IMR-90 (cell line): ENCODE measurements at regions not wholly inside any gene's neighbourhood (a gene's known extent, or its start where the extent isn't known, plus 50 kb on each side); places are given as distances from the start of the nearest gene placed in this dataset.

Experiments used
- ATAC-seq: fragments of 200-7000 bp; cut with Tn5 transposase; 2 replicates; pipeline ENCODE4 v1.9.1; 2020; ENCODE audit warnings: low read depth, mild to moderate bottlenecking, moderate library complexity
- BruUV-seq: library from RNA; stranded (reverse); fragments of 400-500 nt; replicated peaks from 2 replicates; lab custom pipeline; 2021; lab: Mats Ljungman, UMichigan
- CTCF ChIA-PET: fragments of 300-600 bp; formaldehyde crosslinking; extraction: SDS; loops from one replicate; lab custom pipeline; 2021; ENCODE audit warnings: antibody characterized with exemption; lab: Yijun Ruan, JAX
- POLR2A ChIA-PET: fragments of 300-600 bp; sonication (Branson Sonifier 250); formaldehyde crosslinking; loops from one replicate; lab custom pipeline; 2022; ENCODE audit warnings: antibody characterized with exemption; ENCODE audit not compliant: unreplicated experiment; lab: Charles Lee
- DNase-seq: peaks from one replicate; pipeline ENCODE4 v3.0.0; 2013
- H2AFZ ChIP-seq: replicated peaks from 2 replicates; pipeline ENCODE3; 2013; ENCODE audit warnings: low read length, mild to moderate bottlenecking; ENCODE audit not compliant: poor library complexity
- H2AK5ac ChIP-seq: 2 replicates; pipeline ENCODE4 v1.6.1; 2013; ENCODE audit warnings: low read depth, low read length, inconsistent platforms
- H2AK9ac ChIP-seq: replicated peaks from 2 replicates; pipeline ENCODE3; 2013; ENCODE audit warnings: mild to moderate bottlenecking, low read depth, low read length, moderate library complexity; ENCODE audit not compliant: poor library complexity
- H2BK120ac ChIP-seq: 2 replicates; pipeline ENCODE4 v1.6.1; 2013; ENCODE audit warnings: low read depth, low read length, inconsistent platforms
- H2BK15ac ChIP-seq: 3 replicates; pipeline ENCODE4 v1.6.1; 2013; ENCODE audit warnings: low read depth, low read length, inconsistent platforms
- H2BK20ac ChIP-seq: 2 replicates; pipeline ENCODE4 v1.6.1; 2013; ENCODE audit warnings: low read depth, mild to moderate bottlenecking, inconsistent platforms, low read length, moderate library complexity
- H2BK5ac ChIP-seq: 2 replicates; pipeline ENCODE4 v1.6.1; 2013; ENCODE audit warnings: mild to moderate bottlenecking, low read depth, low read length, inconsistent platforms; ENCODE audit not compliant: poor library complexity, severe bottlenecking
- H3K14ac ChIP-seq: replicated peaks from 2 replicates; pipeline ENCODE4 v1.6.1; 2013; ENCODE audit warnings: low read depth, low read length, inconsistent platforms
- H3K18ac ChIP-seq: 2 replicates; pipeline ENCODE4 v1.6.1; 2013; ENCODE audit warnings: low read depth, low read length, control low read depth
- H3K23ac ChIP-seq: 2 replicates; pipeline ENCODE4 v1.6.1; 2013; ENCODE audit warnings: low read depth, low read length, inconsistent platforms
- H3K27ac ChIP-seq: 2 replicates; pipeline ENCODE4 v1.5.1; 2013; ENCODE audit warnings: mild to moderate bottlenecking, control low read depth, low read length; ENCODE audit not compliant: insufficient read depth
- H3K27me3 ChIP-seq: 2 replicates; pipeline ENCODE4 v1.6.1; 2013; ENCODE audit warnings: low read length; ENCODE audit not compliant: control insufficient read depth, insufficient read depth
- H3K36me3 ChIP-seq: 2 replicates; pipeline ENCODE4 v1.6.1; 2013; ENCODE audit warnings: low read length, mixed read lengths; ENCODE audit not compliant: control insufficient read depth, insufficient read depth
- H3K4ac ChIP-seq: 2 replicates; pipeline ENCODE4 v1.6.1; 2013; ENCODE audit warnings: low read depth, low read length, inconsistent platforms
- H3K4me1 ChIP-seq: 2 replicates; pipeline ENCODE4 v1.6.1; 2013; ENCODE audit warnings: low read length, mixed read lengths; ENCODE audit not compliant: control insufficient read depth, insufficient read depth
- H3K4me2 ChIP-seq: 2 replicates; pipeline ENCODE4 v1.6.1; 2013; ENCODE audit warnings: low read depth, mild to moderate bottlenecking, control low read depth, low read length, moderate library complexity
- H3K4me3 ChIP-seq: 2 replicates; pipeline ENCODE4 v1.5.1; 2013; ENCODE audit warnings: low read depth, mild to moderate bottlenecking, control low read depth, low read length, moderate library complexity; ENCODE audit not compliant: insufficient read depth
- H3K56ac ChIP-seq: 2 replicates; pipeline ENCODE4 v1.6.1; 2013; ENCODE audit warnings: low read length, inconsistent platforms; ENCODE audit not compliant: insufficient read depth; ENCODE audit errors: extremely low read depth
- H3K79me1 ChIP-seq, 2 experiments: 2 replicates each; pipeline ENCODE4 v1.6.1; 2013; ENCODE audit warnings: low read length in 2 of 2, inconsistent platforms in 1 of 2, low read depth in 1 of 2
- H3K9ac ChIP-seq: 2 replicates; pipeline ENCODE4 v1.6.1; 2013; ENCODE audit warnings: low read depth, low read length, control low read depth
- H3K9me1 ChIP-seq: 2 replicates; pipeline ENCODE4 v1.6.1; 2013; ENCODE audit warnings: low read length, inconsistent platforms; ENCODE audit not compliant: insufficient read depth
- H3K9me3 ChIP-seq: 2 replicates; pipeline ENCODE4 v1.6.1; 2013; ENCODE audit warnings: low read length; ENCODE audit not compliant: control insufficient read depth, insufficient read depth
- H4K20me1 ChIP-seq: 2 replicates; pipeline ENCODE4 v1.6.1; 2013; ENCODE audit warnings: low read length, inconsistent platforms; ENCODE audit not compliant: insufficient read depth
- H4K5ac ChIP-seq: 2 replicates; pipeline ENCODE4 v1.6.1; 2013; ENCODE audit warnings: mild to moderate bottlenecking, low read depth, low read length, control low read depth
- H4K8ac ChIP-seq, 2 experiments: 2 replicates each; pipeline ENCODE4 v1.6.1; 2013; ENCODE audit warnings: low read depth in 2 of 2, low read length in 2 of 2, control low read depth in 1 of 2, inconsistent platforms in 1 of 2
- H4K91ac ChIP-seq: 2 replicates; pipeline ENCODE4 v1.6.1; 2013; ENCODE audit warnings: low read depth, low read length, inconsistent platforms; ENCODE audit not compliant: insufficient read depth
- BHLHE40 ChIP-seq: fragments of 150-350 bp; IDR thresholded peaks from 2 replicates; pipeline ENCODE4 v1.6.1; 2016; ENCODE audit warnings: mild to moderate bottlenecking, low read depth, low read length
- CEBPB ChIP-seq: IDR thresholded peaks from 2 replicates; pipeline ENCODE4 v1.6.1; 2012; ENCODE audit warnings: low read depth, low read length, improper control_type of control experiment
- CHD1 ChIP-seq: IDR thresholded peaks from 2 replicates; pipeline ENCODE4 v1.6.1; 2012; ENCODE audit warnings: low read depth, low read length, improper control_type of control experiment
- CTCF ChIP-seq: conservative IDR thresholded peaks from 2 replicates; pipeline ENCODE4 v1.5.1; 2012; ENCODE audit warnings: mild to moderate bottlenecking, low read depth, low read length, improper control_type of control experiment
- ELK1 ChIP-seq: fragments of 150-350 bp; IDR thresholded peaks from 2 replicates; pipeline ENCODE4 v1.6.1; 2016; ENCODE audit warnings: low read depth, mild to moderate bottlenecking, low read length, moderate library complexity, borderline replicate concordance
- MAFK ChIP-seq: IDR thresholded peaks from 2 replicates; pipeline ENCODE4 v1.6.1; 2012; ENCODE audit warnings: low read depth, low read length, improper control_type of control experiment
- MXI1 ChIP-seq: IDR thresholded peaks from 2 replicates; pipeline ENCODE4 v1.6.1; 2012; ENCODE audit warnings: low read depth, mild to moderate bottlenecking, low read length, moderate library complexity, borderline replicate concordance
- NFE2L2 ChIP-seq: fragments of 150-350 bp; IDR thresholded peaks from 2 replicates; pipeline ENCODE4 v1.6.1; 2016; ENCODE audit warnings: low read depth, mild to moderate bottlenecking, low read length
- POLR2A ChIP-seq: IDR thresholded peaks from 2 replicates; pipeline ENCODE4 v1.6.1; 2012; ENCODE audit warnings: mild to moderate bottlenecking, low read depth, low read length
- RAD21 ChIP-seq: IDR thresholded peaks from 2 replicates; pipeline ENCODE4 v1.6.1; 2012; ENCODE audit warnings: low read length, improper control_type of control experiment
- RFX5 ChIP-seq: IDR thresholded peaks from 2 replicates; pipeline ENCODE4 v1.8.0; 2012; ENCODE audit warnings: low read depth, mild to moderate bottlenecking, low read length, moderate library complexity
- USF2 ChIP-seq: fragments of 150-350 bp; IDR thresholded peaks from 2 replicates; pipeline ENCODE4 v1.6.1; 2017; ENCODE audit warnings: mild to moderate bottlenecking, antibody characterized with exemption, low read length, low read depth
- WGBS, 2 experiments: methylation state at CpG; one replicate each; pipeline versions ENCODE4 v1.1.5 to v1.1.7; 2013; ENCODE audit warnings: missing lambda C conversion rate in 2 of 2; ENCODE audit not compliant: insufficient read length in 1 of 2; ENCODE audit errors: extremely low coverage in 2 of 2; 5-methylcytosine and 5-hydroxymethylcytosine counted together
- dilution Hi-C: fragments of 300-500 bp; cut with HindIII; formaldehyde crosslinking; loops from one replicate; pipeline ENCODE4 v1.14.3; 2018; ENCODE audit warnings: low sequenced_read_pairs; ENCODE audit not compliant: unreplicated experiment
- in situ Hi-C: fragments of 300-500 bp; cut with MboI; formaldehyde crosslinking; loops from 3 replicates; pipeline ENCODE4 v1.14.3; 2019; ENCODE audit warnings: low sequenced_read_pairs, inconsistent platforms, mixed read lengths
- intact Hi-C: fragments of 100-400 bp; cut with micrococcal nuclease; formaldehyde crosslinking; loops from 2 replicates; pipeline ENCODE4 v1.10.0; 2022

- Histone ChIP-seq H3K14ac (no peak overlapping the region), H3K9me3 (no peaks in the 10 kb centered on the region), H2BK20ac (no peak overlapping the region), H4K5ac (no peak overlapping the region), H2BK120ac (no peak overlapping the region), H3K56ac (no peak overlapping the region), H4K20me1 (no peaks in the 10 kb centered on the region), H2BK5ac (no peak overlapping the region), H3K4me2 (no peak overlapping the region), H3K23ac (no peak overlapping the region), H3K18ac (no peak overlapping the region), H3K4ac (no peak overlapping the region), H3K27ac (no peak overlapping the region), H2AFZ (no peak overlapping the region), H4K91ac (no peak overlapping the region), H3K9me1 (no peaks in the 10 kb centered on the region), H2AK9ac (no peak overlapping the region), H4K8ac (no peak overlapping the region), H2AK5ac (no peak overlapping the region), H2BK15ac (no peak overlapping the region), H3K9ac (no peak overlapping the region), H3K27me3 (no peaks in the 10 kb centered on the region; the same call in 1 of the 2 replicates), H3K36me3 (no peaks in the 10 kb centered on the region), H3K79me1 (no peaks in the 10 kb centered on the region), H3K4me3 (no peak overlapping the region), H3K4me1 (no peaks in the 10 kb centered on the region)
- DNase-seq (no peak), ATAC-seq (no peak)
- ChIA-PET POLR2A (no interaction called here), CTCF (no interaction called here)
- BruUV-seq: no TSS peak
- in situ Hi-C loops (no loop called here), intact Hi-C loops (no loop called here), dilution Hi-C loops (no loop called here)
- TF ChIP-seq RAD21 (no peak), MAFK (no peak), USF2 (no peak), MXI1 (no peak), RFX5 (no peak), ELK1 (no peak), CEBPB (no peak), POLR2A (no peak), CTCF (no peak), NFE2L2 (no peak), BHLHE40 (no peak), CHD1 (no peak)
- 57% methylated on average over 1 of the region's 4 CpGs; no CpG with 5 or more reads in 1 of the 2 experiments for WGBS, 2 experiments
Observed at GRCh38 chr13:67464154-67464553, 234.0 kb upstream of the PCDH9 start.
